Endodermal cell (in vitro differentiated cells): ENCODE measurements at regions not wholly inside any gene's neighbourhood (a gene's known extent, or its start where the extent isn't known, plus 50 kb on each side); places are given as distances from the start of the nearest gene placed in this dataset.

Source experiments
- DNase-seq: peaks from one replicate; pipeline ENCODE4 v3.0.0-alpha.2; 2017
- H3K27ac ChIP-seq: 2 replicates; pipeline ENCODE4 v1.5.1; 2013; ENCODE audit warnings: mild to moderate bottlenecking, low read depth, low read length, moderate library complexity
- H3K27me3 ChIP-seq: 2 replicates; pipeline ENCODE4 v1.6.1; 2013; ENCODE audit warnings: mild to moderate bottlenecking, low read length, moderate library complexity; ENCODE audit not compliant: insufficient read depth, control insufficient read depth, poor library complexity, severe bottlenecking
- H3K36me3 ChIP-seq: 2 replicates; pipeline ENCODE4 v1.7.0; 2013; ENCODE audit warnings: mild to moderate bottlenecking, low read length, moderate library complexity; ENCODE audit not compliant: control insufficient read depth, insufficient read depth
- H3K4me1 ChIP-seq: one replicate; pipeline ENCODE4 v1.7.0; 2013; ENCODE audit warnings: low read length; ENCODE audit not compliant: control insufficient read depth, insufficient read depth
- H3K4me3 ChIP-seq: 2 replicates; pipeline ENCODE4 v1.5.1; 2013; ENCODE audit warnings: mild to moderate bottlenecking, low read length, moderate library complexity
- H3K9ac ChIP-seq: 2 replicates; pipeline ENCODE4 v1.6.1; 2013; ENCODE audit warnings: mild to moderate bottlenecking, low read length, moderate library complexity; ENCODE audit not compliant: poor library complexity, severe bottlenecking; ENCODE audit errors: extremely low read depth
- H3K9me3 ChIP-seq: 2 replicates; pipeline ENCODE4 v1.6.1; 2013; ENCODE audit warnings: mild to moderate bottlenecking, low read length, moderate library complexity; ENCODE audit not compliant: control insufficient read depth
- H3K27ac Mint-ChIP-seq: 2 replicates; pipeline ENCODE4 v1.8.0; 2020; ENCODE audit warnings: mixed read lengths
- H3K27me3 Mint-ChIP-seq: 2 replicates; pipeline ENCODE4 v1.8.0; 2021; ENCODE audit warnings: mild to moderate bottlenecking, mixed read lengths; ENCODE audit not compliant: insufficient read depth
- H3K36me3 Mint-ChIP-seq: 2 replicates; pipeline ENCODE4 v1.8.0; 2020; ENCODE audit warnings: low read depth, mixed read lengths
- H3K4me1 Mint-ChIP-seq: 2 replicates; pipeline ENCODE4 v1.8.0; 2020; ENCODE audit warnings: mixed read lengths
- H3K4me3 Mint-ChIP-seq: 2 replicates; pipeline ENCODE4 v1.8.0; 2020; ENCODE audit warnings: mild to moderate bottlenecking, moderate library complexity, mixed read lengths
- H3K9me3 Mint-ChIP-seq: 2 replicates; pipeline ENCODE4 v1.8.0; 2020; ENCODE audit warnings: mild to moderate bottlenecking, mixed read lengths
- CTCF ChIP-seq: fragments of 200-600 bp; sonication (generic); conservative IDR thresholded peaks from 2 replicates; pipeline ENCODE4 v1.5.0; 2021; ENCODE audit warnings: antibody characterized with exemption, mild to moderate bottlenecking
- WGBS, 2 experiments: methylation state at CpG; one replicate each; pipeline versions ENCODE4 v1.1.5 to v1.1.7; 2013; ENCODE audit warnings: missing lambda C conversion rate in 2 of 2, mixed read lengths in 1 of 2; ENCODE audit not compliant: insufficient coverage in 1 of 2, insufficient read length in 1 of 2; 5-methylcytosine and 5-hydroxymethylcytosine counted together

- H3K27ac Mint-ChIP-seq: no peak overlapping the region
Observed at GRCh38 chr2:184507254-184507653, 91.1 kb upstream of the ZNF804A start.

GRCh38 chr2:184517402-184517801 lies 80.9 kb upstream of the ZNF804A start:
- no peak for DNase-seq
- no peaks in the 10 kb centered on the region for H3K27me3 Mint-ChIP-seq

More at GRCh38 chr2:184507254-184507653, 91.1 kb upstream of the ZNF804A start:
- no peak overlapping the region for H3K4me3 Mint-ChIP-seq
- peaks cover 5% of the 10 kb centered on the region for H3K4me1 Mint-ChIP-seq
- WGBS, 2 experiments: 97 to 100% methylated on average over 1 to 4 of the region's 5 CpGs
- Histone ChIP-seq H3K4me3 (no peak overlapping the region), H3K27me3 (no peaks in the 10 kb centered on the region), H3K27ac (no peak overlapping the region), H3K4me1 (peaks cover 4% of the 10 kb centered on the region), H3K9me3 (peaks cover 5% of the 10 kb centered on the region), H3K36me3 (no peaks in the 10 kb centered on the region), H3K9ac (no peak overlapping the region)
- TF ChIP-seq CTCF: no peak
- H3K36me3 Mint-ChIP-seq: no peaks in the 10 kb centered on the region
- H3K27me3 Mint-ChIP-seq: no peaks in the 10 kb centered on the region
- H3K9me3 Mint-ChIP-seq: no peaks in the 10 kb centered on the region
- DNase-seq: no peak

GRCh38 chr2:184520441-184520840 lies 77.9 kb upstream of the ZNF804A start:
- no peaks in the 10 kb centered on the region for H3K9me3 ChIP-seq
- no peaks in the 10 kb centered on the region for H3K4me1 ChIP-seq
- no peak overlapping the region for H3K4me3 Mint-ChIP-seq
- TF ChIP-seq CTCF: no peak
- H3K36me3 Mint-ChIP-seq: no peaks in the 10 kb centered on the region
- H3K27me3 ChIP-seq: no peaks in the 10 kb centered on the region
- no peaks in the 10 kb centered on the region for H3K4me1 Mint-ChIP-seq
- H3K9ac ChIP-seq: no peak overlapping the region
- no CpG with 5 or more reads among the region's 1 CpG for WGBS, 2 experiments
- H3K9me3 Mint-ChIP-seq: no peaks in the 10 kb centered on the region
- H3K27me3 Mint-ChIP-seq: no peaks in the 10 kb centered on the region
- H3K27ac Mint-ChIP-seq: no peak overlapping the region
- no peak overlapping the region for H3K27ac ChIP-seq
- no peaks in the 10 kb centered on the region for H3K36me3 ChIP-seq
- no peak overlapping the region for H3K4me3 ChIP-seq
- no peak for DNase-seq

More at GRCh38 chr2:184517402-184517801, 80.9 kb upstream of the ZNF804A start:
- no peaks in the 10 kb centered on the region for H3K9me3 ChIP-seq
- H3K27ac ChIP-seq: no peak overlapping the region
- H3K9me3 Mint-ChIP-seq: no peaks in the 10 kb centered on the region
- H3K9ac ChIP-seq: no peak overlapping the region
- no peaks in the 10 kb centered on the region for H3K36me3 Mint-ChIP-seq
- no peak overlapping the region for H3K4me3 Mint-ChIP-seq
- H3K4me3 ChIP-seq: no peak overlapping the region
- WGBS, 2 experiments: no CpG with 5 or more reads among the region's 1 CpG
- H3K36me3 ChIP-seq: no peaks in the 10 kb centered on the region
- H3K4me1 Mint-ChIP-seq: no peaks in the 10 kb centered on the region
- no peaks in the 10 kb centered on the region for H3K27me3 ChIP-seq
- no peak for TF ChIP-seq CTCF
- no peak overlapping the region for H3K27ac Mint-ChIP-seq
- H3K4me1 ChIP-seq: no peaks in the 10 kb centered on the region
